H9 (cell line): ENCODE measurements at regions not wholly inside any gene's neighbourhood (a gene's known extent, or its start where the extent isn't known, plus 50 kb on each side); places are given as distances from the start of the nearest gene placed in this dataset.

Experiments
- DNase-seq: peaks from one replicate; pipeline ENCODE4 v3.0.0-alpha.2; 2017
- H2AFZ ChIP-seq: one replicate; pipeline ENCODE4 v1.6.1; 2013; ENCODE audit warnings: mild to moderate bottlenecking, low read length, control low read depth, moderate library complexity
- H2AK5ac ChIP-seq: 2 replicates; pipeline ENCODE4 v1.6.1; 2013; ENCODE audit warnings: low read length, control low read depth, mixed read lengths; ENCODE audit not compliant: insufficient read length
- H2BK120ac ChIP-seq: one replicate; pipeline ENCODE4 v1.6.1; 2013; ENCODE audit warnings: low read depth, mild to moderate bottlenecking, low read length, control low read depth, inconsistent platforms; ENCODE audit not compliant: poor library complexity, severe bottlenecking
- H2BK12ac ChIP-seq: 2 replicates; pipeline ENCODE4 v1.6.1; 2013; ENCODE audit warnings: low read length, control low read depth, mixed read lengths, low read depth; ENCODE audit not compliant: insufficient read length
- H2BK15ac ChIP-seq: 2 replicates; pipeline ENCODE4 v1.6.1; 2013; ENCODE audit warnings: low read depth, low read length, control low read depth
- H2BK20ac ChIP-seq: one replicate; pipeline ENCODE4 v1.6.1; 2013; ENCODE audit warnings: low read depth, mild to moderate bottlenecking, low read length, control low read depth, inconsistent platforms; ENCODE audit not compliant: poor library complexity, severe bottlenecking
- H2BK5ac ChIP-seq: 2 replicates; pipeline ENCODE4 v1.6.1; 2013; ENCODE audit warnings: low read length, control low read depth, mixed read lengths; ENCODE audit not compliant: insufficient read length
- H3K14ac ChIP-seq: 2 replicates; pipeline ENCODE4 v1.6.1; 2013; ENCODE audit warnings: low read length, control low read depth; ENCODE audit not compliant: insufficient read depth
- H3K18ac ChIP-seq: 2 replicates; pipeline ENCODE4 v1.6.1; 2013; ENCODE audit warnings: low read depth, mild to moderate bottlenecking, mixed read lengths, low read length, control low read depth; ENCODE audit not compliant: insufficient read length
- H3K23ac ChIP-seq: 2 replicates; pipeline ENCODE4 v1.6.1; 2013; ENCODE audit warnings: low read length, control low read depth, mixed read lengths, low read depth; ENCODE audit not compliant: insufficient read length
- H3K23me2 ChIP-seq: 2 replicates; pipeline ENCODE4 v1.6.1; 2013; ENCODE audit warnings: low read depth, mild to moderate bottlenecking, mixed read lengths, low read length, control low read depth; ENCODE audit not compliant: insufficient read length, poor library complexity, severe bottlenecking
- H3K27ac ChIP-seq: 2 replicates; pipeline ENCODE4 v1.5.1; 2013; ENCODE audit warnings: low read length, control low read depth, mixed read lengths, low read depth; ENCODE audit not compliant: insufficient read length
- H3K27me3 ChIP-seq: 2 replicates; pipeline ENCODE4 v1.6.1; 2013; ENCODE audit warnings: low read length, control low read depth, inconsistent platforms; ENCODE audit not compliant: insufficient read depth
- H3K4ac ChIP-seq: 2 replicates; pipeline ENCODE4 v1.6.1; 2013; ENCODE audit warnings: low read depth, mild to moderate bottlenecking, control low read depth, inconsistent platforms, low read length, moderate library complexity
- H3K4me1 ChIP-seq: 2 replicates; pipeline ENCODE4 v1.6.1; 2013; ENCODE audit warnings: low read length, control low read depth, inconsistent platforms; ENCODE audit not compliant: insufficient read depth
- H3K4me2 ChIP-seq: 2 replicates; pipeline ENCODE4 v1.6.1; 2013; ENCODE audit warnings: low read length, control low read depth, mixed read lengths; ENCODE audit not compliant: insufficient read length, insufficient read depth
- H3K56ac ChIP-seq: 2 replicates; pipeline ENCODE4 v1.6.1; 2013; ENCODE audit warnings: low read depth, mild to moderate bottlenecking, mixed read lengths, low read length, control low read depth; ENCODE audit not compliant: insufficient read length
- H3K79me1 ChIP-seq: 2 replicates; pipeline ENCODE4 v1.6.1; 2013; ENCODE audit warnings: low read depth, mild to moderate bottlenecking, moderate library complexity, low read length, control low read depth, inconsistent platforms; ENCODE audit not compliant: insufficient read depth, poor library complexity, severe bottlenecking
- H3K79me2 ChIP-seq: 2 replicates; pipeline ENCODE4 v1.6.1; 2013; ENCODE audit warnings: low read length, control low read depth, inconsistent platforms; ENCODE audit not compliant: insufficient read depth
- H3K9ac ChIP-seq: 2 replicates; pipeline ENCODE4 v1.6.1; 2013; ENCODE audit warnings: low read length, control low read depth, mixed read lengths; ENCODE audit not compliant: insufficient read length; ENCODE audit errors: extremely low read depth
- H3K9me3 ChIP-seq: one replicate; pipeline ENCODE4 v1.6.1; 2013; ENCODE audit warnings: low read depth, low read length, inconsistent platforms; ENCODE audit not compliant: control insufficient read depth
- H3T11ph ChIP-seq: one replicate; pipeline ENCODE4 v1.6.1; 2013; ENCODE audit warnings: mild to moderate bottlenecking, low read length, control low read depth, inconsistent platforms
- H4K20me1 ChIP-seq: one replicate; pipeline ENCODE4 v1.6.1; 2013; ENCODE audit not compliant: control insufficient read depth, insufficient read length, insufficient read depth
- H4K5ac ChIP-seq: 2 replicates; pipeline ENCODE4 v1.6.1; 2013; ENCODE audit warnings: low read depth, mild to moderate bottlenecking, mixed read lengths, low read length, control low read depth; ENCODE audit not compliant: insufficient read length
- H4K8ac ChIP-seq: replicated peaks from 2 replicates; pipeline ENCODE4 v1.6.1; 2013; ENCODE audit warnings: low read length, control low read depth, mixed read lengths, low read depth; ENCODE audit not compliant: insufficient read length
- H4K91ac ChIP-seq: 2 replicates; pipeline ENCODE4 v1.6.1; 2013; ENCODE audit warnings: low read depth, mild to moderate bottlenecking, moderate library complexity, mixed read lengths, low read length, control low read depth; ENCODE audit not compliant: insufficient read length
- H3K27ac Mint-ChIP-seq, 3 experiments: 2 replicates in 2 of 3; 3 replicates in 1 of 3; pipeline ENCODE4 v1.8.0; 2020 to 2021; ENCODE audit warnings: mixed read lengths in 3 of 3, mild to moderate bottlenecking in 1 of 3, moderate library complexity in 1 of 3
- H3K27me3 Mint-ChIP-seq: 2 replicates; pipeline ENCODE4 v1.8.0; 2021; ENCODE audit warnings: low read depth, mild to moderate bottlenecking, moderate library complexity, mixed read lengths
- H3K36me3 Mint-ChIP-seq, 3 experiments: 2 replicates in 2 of 3; 3 replicates in 1 of 3; pipeline ENCODE4 v1.8.0; 2020 to 2021; ENCODE audit warnings: low read depth in 3 of 3, mixed read lengths in 3 of 3; ENCODE audit not compliant: insufficient read depth in 1 of 3
- H3K4me1 Mint-ChIP-seq, 2 experiments: 2 replicates each; pipeline ENCODE4 v1.8.0; 2020; ENCODE audit warnings: mixed read lengths in 2 of 2
- H3K4me3 Mint-ChIP-seq, 2 experiments: 2 replicates in 1 of 2; 3 replicates in 1 of 2; pipeline ENCODE4 v1.8.0; 2020 to 2021; ENCODE audit warnings: mild to moderate bottlenecking in 2 of 2, mixed read lengths in 2 of 2, moderate library complexity in 1 of 2
- H3K9me3 Mint-ChIP-seq, 2 experiments: 2 replicates in 1 of 2; 3 replicates in 1 of 2; pipeline ENCODE4 v1.8.0; 2020; ENCODE audit warnings: mild to moderate bottlenecking in 2 of 2, mixed read lengths in 2 of 2, moderate library complexity in 1 of 2
- WGBS: extraction: QIAGEN DNeasy Blood & Tissue Kit; methylation state at CpG from one replicate; pipeline ENCODE4 v1.1.7; 2013; ENCODE audit warnings: missing lambda C conversion rate, low lambda C conversion rate, mixed read lengths; ENCODE audit not compliant: insufficient read length; ENCODE audit errors: extremely low coverage; 5-methylcytosine and 5-hydroxymethylcytosine counted together
- TF ChIP-seq, protein P1 (sequence below): fragments of 200-600 bp; sonication (generic); conservative IDR thresholded peaks from 3 replicates; pipeline ENCODE4 v1.8.0; 2021; ENCODE audit warnings: antibody characterized with exemption, mild to moderate bottlenecking

DNA sequence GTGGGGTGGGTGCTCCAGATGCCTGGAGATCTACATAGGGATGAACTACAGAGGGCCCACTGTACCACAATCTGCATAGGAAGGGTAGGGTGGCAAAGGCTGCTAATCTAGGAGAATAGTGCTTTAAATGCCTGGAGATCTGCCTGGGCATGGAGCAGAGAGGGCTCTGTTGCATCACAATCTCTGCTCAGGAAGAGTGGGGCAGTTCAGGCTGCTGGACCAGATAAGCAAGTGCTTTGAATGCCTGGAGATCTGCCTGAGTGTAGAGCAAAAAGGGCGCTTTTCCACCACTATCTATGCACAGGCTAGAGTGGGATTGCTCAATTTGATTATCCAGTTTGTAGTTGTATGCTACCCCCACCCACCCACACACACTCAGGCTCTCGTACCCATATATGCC lies 886.3 kb upstream of the SEL1L start:
- H3K27ac Mint-ChIP-seq = no peak overlapping the region; a peak in 1 of 7 replicates
- Histone ChIP-seq H3K27ac (no peak overlapping the region), H3T11ph (no peak overlapping the region), H2BK12ac (no peak overlapping the region), H3K27me3 (no peaks in the 10 kb centered on the region), H2AFZ (no peak overlapping the region), H3K23ac (no peak overlapping the region), H4K91ac (no peak overlapping the region), H2BK20ac (no peak overlapping the region), H3K56ac (no peak overlapping the region), H2BK5ac (no peak overlapping the region), H3K9me3 (no peaks in the 10 kb centered on the region), H3K4me1 (no peaks in the 10 kb centered on the region), H2AK5ac (no peak overlapping the region), H2BK15ac (no peak overlapping the region), H3K18ac (no peak overlapping the region), H4K5ac (no peak overlapping the region), H3K23me2 (no peaks in the 10 kb centered on the region), H2BK120ac (no peak overlapping the region), H4K8ac (no peak overlapping the region), H3K9ac (no peak overlapping the region), H4K20me1 (no peaks in the 10 kb centered on the region), H3K4me2 (no peak overlapping the region), H3K4ac (no peak overlapping the region), H3K79me1 (no peaks in the 10 kb centered on the region), H3K14ac (no peak overlapping the region), H3K79me2 (no peaks in the 10 kb centered on the region)
- no peak for DNase-seq
- H3K4me1 Mint-ChIP-seq = peaks cover 13% of the 10 kb centered on the region in 2 experiments
- H3K36me3 Mint-ChIP-seq = peaks cover 0 to 16% (median 5%) of the 10 kb centered on the region in 3 experiments; a peak in 3 of 7 replicates
- TF ChIP-seq, protein P1, sequence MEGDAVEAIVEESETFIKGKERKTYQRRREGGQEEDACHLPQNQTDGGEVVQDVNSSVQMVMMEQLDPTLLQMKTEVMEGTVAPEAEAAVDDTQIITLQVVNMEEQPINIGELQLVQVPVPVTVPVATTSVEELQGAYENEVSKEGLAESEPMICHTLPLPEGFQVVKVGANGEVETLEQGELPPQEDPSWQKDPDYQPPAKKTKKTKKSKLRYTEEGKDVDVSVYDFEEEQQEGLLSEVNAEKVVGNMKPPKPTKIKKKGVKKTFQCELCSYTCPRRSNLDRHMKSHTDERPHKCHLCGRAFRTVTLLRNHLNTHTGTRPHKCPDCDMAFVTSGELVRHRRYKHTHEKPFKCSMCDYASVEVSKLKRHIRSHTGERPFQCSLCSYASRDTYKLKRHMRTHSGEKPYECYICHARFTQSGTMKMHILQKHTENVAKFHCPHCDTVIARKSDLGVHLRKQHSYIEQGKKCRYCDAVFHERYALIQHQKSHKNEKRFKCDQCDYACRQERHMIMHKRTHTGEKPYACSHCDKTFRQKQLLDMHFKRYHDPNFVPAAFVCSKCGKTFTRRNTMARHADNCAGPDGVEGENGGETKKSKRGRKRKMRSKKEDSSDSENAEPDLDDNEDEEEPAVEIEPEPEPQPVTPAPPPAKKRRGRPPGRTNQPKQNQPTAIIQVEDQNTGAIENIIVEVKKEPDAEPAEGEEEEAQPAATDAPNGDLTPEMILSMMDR = no peak
- H3K27me3 Mint-ChIP-seq = no peaks in the 10 kb centered on the region
- no peak overlapping the region for H3K4me3 Mint-ChIP-seq
- no CpG with 5 or more reads among the region's 2 CpGs for WGBS
- peaks cover 8% of the 10 kb centered on the region in 2 experiments; a peak in 3 of 5 replicates for H3K9me3 Mint-ChIP-seq
